Panc1 (cell line): ENCODE measurements at regions not wholly inside any gene's neighbourhood (a gene's known extent, or its start where the extent isn't known, plus 50 kb on each side); places are given as distances from the start of the nearest gene placed in this dataset.

Experiments used
- ATAC-seq: fragments of 200-7000 bp; cut with Tn5 transposase; 2 replicates; pipeline ENCODE4 v1.9.1; 2020; ENCODE audit warnings: mild to moderate bottlenecking, moderate library complexity
- BruUV-seq: library from RNA; stranded (reverse); fragments of 400-500 nt; replicated peaks from 2 replicates; lab custom pipeline; 2021; lab: Mats Ljungman, UMichigan
- CTCF ChIA-PET: fragments of 300-600 bp; sonication (Branson Sonifier 250); formaldehyde crosslinking; loops from one replicate; lab custom pipeline; 2022; ENCODE audit warnings: antibody characterized with exemption; lab: Charles Lee
- POLR2A ChIA-PET: fragments of 300-600 bp; sonication (Branson Sonifier 250); formaldehyde crosslinking; loops from one replicate; lab custom pipeline; 2022; ENCODE audit warnings: antibody characterized with exemption; lab: Charles Lee
- DNase-seq: peaks from one replicate; pipeline ENCODE4 v3.0.0-alpha.2; 2010; ENCODE audit warnings: low read depth, low spot score
- H3K27ac ChIP-seq: 2 replicates; pipeline ENCODE4 v1.5.1; 2011; ENCODE audit warnings: mild to moderate bottlenecking, low read length, inconsistent platforms
- H3K27me3 ChIP-seq: fragments of 200-500 bp; sonication (Bioruptor generic); 2 replicates; pipeline ENCODE4 v1.6.0; 2014; ENCODE audit warnings: low read length, inconsistent platforms; ENCODE audit not compliant: control insufficient read depth, insufficient read depth
- H3K36me3 ChIP-seq: fragments of 200-500 bp; sonication (Bioruptor generic); 2 replicates; pipeline ENCODE4 v1.5.1; 2014; ENCODE audit warnings: inconsistent platforms, mild to moderate bottlenecking, low read length, moderate library complexity; ENCODE audit not compliant: control insufficient read depth, insufficient read depth
- H3K4me1 ChIP-seq: 2 replicates; pipeline ENCODE4 v1.5.1; 2011; ENCODE audit warnings: inconsistent platforms, mild to moderate bottlenecking, low read length, moderate library complexity; ENCODE audit not compliant: control insufficient read depth, insufficient read depth
- H3K4me3 ChIP-seq, 2 experiments: 2 replicates each; pipeline ENCODE4 v1.5.1; 2011 to 2012; ENCODE audit warnings: low read depth in 2 of 2, low read length in 2 of 2, mild to moderate bottlenecking in 2 of 2, inconsistent platforms in 1 of 2, moderate library complexity in 1 of 2
- H3K9me3 ChIP-seq: fragments of 200-500 bp; sonication (Bioruptor generic); 2 replicates; pipeline ENCODE4 v1.5.1; 2014; ENCODE audit warnings: low read depth, mild to moderate bottlenecking, inconsistent platforms, low read length, moderate library complexity; ENCODE audit not compliant: control insufficient read depth, insufficient read depth
- POLR2AphosphoS5 ChIP-seq: IDR thresholded peaks from 2 replicates; pipeline ENCODE4 v1.6.1; 2012; ENCODE audit warnings: mild to moderate bottlenecking, low read depth, low read length, moderate library complexity
- SIN3A ChIP-seq: IDR thresholded peaks from 2 replicates; pipeline ENCODE4 v1.6.1; 2012; ENCODE audit warnings: low read depth, mild to moderate bottlenecking, low read length, moderate library complexity, borderline replicate concordance; ENCODE audit not compliant: insufficient read depth
- TCF7L2 ChIP-seq: IDR thresholded peaks from 2 replicates; pipeline ENCODE4 v1.6.1; 2011; ENCODE audit warnings: mild to moderate bottlenecking, low read depth, low read length, inconsistent platforms
- in situ Hi-C: cut with HindIII; loops from 2 replicates; pipeline ENCODE4 v1.10.0; 2016; ENCODE audit warnings: low sequenced_read_pairs, low pct_unique_long_range_greater_than_20kb
- intact Hi-C: fragments of 100-400 bp; cut with micrococcal nuclease; formaldehyde crosslinking; loops from one replicate; pipeline ENCODE4 v1.10.0; 2022; ENCODE audit not compliant: unreplicated experiment
- TF ChIP-seq, protein P1 (sequence below), 2 experiments: IDR thresholded peaks; 2 replicates each; pipeline ENCODE4 v1.6.1; 2011 to 2012; ENCODE audit warnings: low read depth in 2 of 2, control low read depth in 1 of 2, low read length in 1 of 2, mild to moderate bottlenecking in 1 of 2, moderate library complexity in 1 of 2; ENCODE audit not compliant: insufficient read depth in 1 of 2
- TF ChIP-seq, protein P2 (sequence below): fragments of 450-650 bp; IDR thresholded peaks from 2 replicates; pipeline ENCODE4 v1.5.1; 2017; ENCODE audit warnings: mild to moderate bottlenecking

DNA sequence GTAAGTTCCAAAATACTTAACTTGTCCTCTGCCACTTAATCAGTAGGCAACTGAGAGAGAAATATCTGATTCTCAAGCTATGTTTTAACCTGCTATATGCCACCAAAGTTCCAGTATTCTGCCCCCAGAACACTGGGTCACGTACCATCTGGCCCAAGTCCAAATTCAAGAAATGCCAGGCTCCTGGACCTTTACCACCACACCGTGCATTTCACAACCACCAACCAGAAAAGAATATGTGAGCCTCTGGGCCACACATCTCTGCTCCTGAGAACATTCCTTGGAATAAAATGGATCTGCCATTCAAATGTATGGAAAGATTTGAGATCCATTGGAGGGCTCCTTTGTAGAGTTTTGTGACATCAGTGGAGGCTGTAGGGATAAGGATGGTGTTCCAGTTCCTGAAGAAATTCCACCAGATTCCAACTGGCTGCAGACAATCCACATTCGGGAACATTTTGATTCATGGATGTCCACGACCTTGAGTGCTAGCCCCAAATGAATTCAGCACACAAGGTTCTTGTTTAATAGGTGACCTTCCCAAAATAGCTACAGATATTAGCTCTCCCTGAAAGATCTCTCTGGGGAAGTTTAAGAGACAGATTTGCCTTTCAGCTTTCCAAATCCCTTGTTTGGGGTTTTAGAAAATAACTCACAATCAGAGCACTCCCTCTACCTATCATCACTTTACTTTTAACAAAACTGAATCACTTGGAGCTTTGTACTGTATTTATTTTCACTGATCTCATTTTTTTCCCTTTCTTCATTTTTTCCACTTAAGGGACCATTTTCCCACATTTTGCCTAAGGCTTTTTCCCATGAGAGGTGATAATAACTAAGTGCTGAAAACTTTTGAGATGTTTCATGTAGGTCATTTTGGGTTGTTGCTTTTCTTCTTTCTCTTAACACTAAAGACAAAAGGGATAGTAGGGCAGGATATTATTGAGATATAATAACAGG, 128.4 kb upstream of the ZC3H11B start:
- no TSS peak for BruUV-seq
- Histone ChIP-seq H3K27me3 (no peaks in the 10 kb centered on the region; the same call in 1 of the 2 replicates), H3K36me3 (no peaks in the 10 kb centered on the region), H3K4me1 (no peaks in the 10 kb centered on the region), H3K9me3 (no peaks in the 10 kb centered on the region), H3K4me3 (no peak overlapping the region), H3K27ac (no peak overlapping the region)
- intact Hi-C loops = no loop called here
- DNase-seq (no peak), ATAC-seq (no peak)
- POLR2A ChIA-PET = no interaction called here
- in situ Hi-C loops = no loop called here
- TF ChIP-seq, protein P1, sequence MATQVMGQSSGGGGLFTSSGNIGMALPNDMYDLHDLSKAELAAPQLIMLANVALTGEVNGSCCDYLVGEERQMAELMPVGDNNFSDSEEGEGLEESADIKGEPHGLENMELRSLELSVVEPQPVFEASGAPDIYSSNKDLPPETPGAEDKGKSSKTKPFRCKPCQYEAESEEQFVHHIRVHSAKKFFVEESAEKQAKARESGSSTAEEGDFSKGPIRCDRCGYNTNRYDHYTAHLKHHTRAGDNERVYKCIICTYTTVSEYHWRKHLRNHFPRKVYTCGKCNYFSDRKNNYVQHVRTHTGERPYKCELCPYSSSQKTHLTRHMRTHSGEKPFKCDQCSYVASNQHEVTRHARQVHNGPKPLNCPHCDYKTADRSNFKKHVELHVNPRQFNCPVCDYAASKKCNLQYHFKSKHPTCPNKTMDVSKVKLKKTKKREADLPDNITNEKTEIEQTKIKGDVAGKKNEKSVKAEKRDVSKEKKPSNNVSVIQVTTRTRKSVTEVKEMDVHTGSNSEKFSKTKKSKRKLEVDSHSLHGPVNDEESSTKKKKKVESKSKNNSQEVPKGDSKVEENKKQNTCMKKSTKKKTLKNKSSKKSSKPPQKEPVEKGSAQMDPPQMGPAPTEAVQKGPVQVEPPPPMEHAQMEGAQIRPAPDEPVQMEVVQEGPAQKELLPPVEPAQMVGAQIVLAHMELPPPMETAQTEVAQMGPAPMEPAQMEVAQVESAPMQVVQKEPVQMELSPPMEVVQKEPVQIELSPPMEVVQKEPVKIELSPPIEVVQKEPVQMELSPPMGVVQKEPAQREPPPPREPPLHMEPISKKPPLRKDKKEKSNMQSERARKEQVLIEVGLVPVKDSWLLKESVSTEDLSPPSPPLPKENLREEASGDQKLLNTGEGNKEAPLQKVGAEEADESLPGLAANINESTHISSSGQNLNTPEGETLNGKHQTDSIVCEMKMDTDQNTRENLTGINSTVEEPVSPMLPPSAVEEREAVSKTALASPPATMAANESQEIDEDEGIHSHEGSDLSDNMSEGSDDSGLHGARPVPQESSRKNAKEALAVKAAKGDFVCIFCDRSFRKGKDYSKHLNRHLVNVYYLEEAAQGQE (IDR thresholded peaks at IDR 0.05; ENCODE audit: insufficient read depth in 1 of 2, low read depth in 2 of 2, low read length in 1 of 2) = no peak
- TF ChIP-seq POLR2AphosphoS5 (no peak), TCF7L2 (no peak), SIN3A (no peak)
- TF ChIP-seq, protein P2, sequence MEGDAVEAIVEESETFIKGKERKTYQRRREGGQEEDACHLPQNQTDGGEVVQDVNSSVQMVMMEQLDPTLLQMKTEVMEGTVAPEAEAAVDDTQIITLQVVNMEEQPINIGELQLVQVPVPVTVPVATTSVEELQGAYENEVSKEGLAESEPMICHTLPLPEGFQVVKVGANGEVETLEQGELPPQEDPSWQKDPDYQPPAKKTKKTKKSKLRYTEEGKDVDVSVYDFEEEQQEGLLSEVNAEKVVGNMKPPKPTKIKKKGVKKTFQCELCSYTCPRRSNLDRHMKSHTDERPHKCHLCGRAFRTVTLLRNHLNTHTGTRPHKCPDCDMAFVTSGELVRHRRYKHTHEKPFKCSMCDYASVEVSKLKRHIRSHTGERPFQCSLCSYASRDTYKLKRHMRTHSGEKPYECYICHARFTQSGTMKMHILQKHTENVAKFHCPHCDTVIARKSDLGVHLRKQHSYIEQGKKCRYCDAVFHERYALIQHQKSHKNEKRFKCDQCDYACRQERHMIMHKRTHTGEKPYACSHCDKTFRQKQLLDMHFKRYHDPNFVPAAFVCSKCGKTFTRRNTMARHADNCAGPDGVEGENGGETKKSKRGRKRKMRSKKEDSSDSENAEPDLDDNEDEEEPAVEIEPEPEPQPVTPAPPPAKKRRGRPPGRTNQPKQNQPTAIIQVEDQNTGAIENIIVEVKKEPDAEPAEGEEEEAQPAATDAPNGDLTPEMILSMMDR = no peak
- CTCF ChIA-PET = no interaction called here

DNA sequence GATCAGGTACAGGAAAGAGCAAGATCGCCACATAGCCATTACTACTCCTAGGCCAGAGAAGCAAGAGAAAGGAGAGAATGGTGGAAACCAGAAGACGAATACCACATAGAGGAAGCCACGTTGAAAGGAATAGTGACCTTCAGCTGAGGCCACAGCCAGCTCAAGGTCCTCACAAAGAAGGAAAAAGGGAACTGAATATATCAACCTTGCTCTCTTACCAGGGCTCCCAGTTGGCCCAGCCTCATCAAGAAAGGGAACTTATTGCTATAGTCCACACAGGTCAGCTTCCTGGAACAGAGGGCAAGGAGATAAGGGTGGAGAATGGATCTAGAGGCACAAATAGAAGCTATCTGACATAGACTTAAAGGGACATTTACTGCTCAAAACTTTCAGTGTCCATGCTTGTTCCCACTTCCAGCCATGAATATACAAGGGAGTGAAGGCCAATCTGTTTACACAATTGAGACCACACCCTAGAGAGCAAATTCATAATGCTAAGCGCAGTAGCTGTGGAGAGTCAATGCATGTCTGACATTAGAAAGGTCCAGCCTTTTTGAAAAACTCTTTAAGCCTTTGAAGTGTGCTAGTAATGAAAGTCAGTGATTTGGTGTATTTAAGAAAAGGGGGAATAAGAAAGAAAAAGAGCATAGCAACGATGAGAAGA, 120.7 kb upstream of the ZC3H11B start:
- H3K4me1 ChIP-seq = no peaks in the 10 kb centered on the region
- in situ Hi-C loops = no loop called here
- POLR2A ChIA-PET = no interaction called here

More for the DNA sequence above, 120.7 kb upstream of the ZC3H11B start:
- intact Hi-C loops = no loop called here
- no TSS peak for BruUV-seq
- Histone ChIP-seq H3K27me3 (no peaks in the 10 kb centered on the region), H3K4me3 (no peak overlapping the region), H3K27ac (no peak overlapping the region), H3K36me3 (no peaks in the 10 kb centered on the region; the same call in 1 of the 2 replicates), H3K9me3 (no peaks in the 10 kb centered on the region)
- DNase-seq (no peak), ATAC-seq (no peak)
- TF ChIP-seq, protein P2 = no peak
- TF ChIP-seq POLR2AphosphoS5 = no peak
- CTCF ChIA-PET = no interaction called here
